Right lobe of liver (tissue), 6 donors: ENCODE measurements at regions not wholly inside any gene's neighbourhood (a gene's known extent, or its start where the extent isn't known, plus 50 kb on each side); places are given as distances from the start of the nearest gene placed in this dataset.

Experiments
- ATAC-seq, 4 donors: fragments of 200-7000 bp; cut with Tn5 transposase; one replicate each; pipeline ENCODE4 v1.9.1; 2020; ENCODE audit warnings: mild to moderate bottlenecking in 4 of 4, moderate library complexity in 4 of 4
- DNase-seq, 3 donors: peaks; one replicate each; pipeline ENCODE4 v3.0.0-alpha.2; 2020
- H3K27ac ChIP-seq, 3 donors: fragments of 200-600 bp; one replicate each; pipeline ENCODE4 v1.8.0; 2022
- H3K27me3 ChIP-seq, 2 donors: fragments of 200-600 bp; one replicate each; pipeline ENCODE4 v1.8.0; 2022
- H3K36me3 ChIP-seq, 4 donors: fragments of 200-600 bp; sonication (generic) in 1 of 4; one replicate each; pipeline versions ENCODE4 v1.5.1 to v1.8.0; 2017 to 2022; ENCODE audit warnings: control low read depth in 1 of 4
- H3K4me1 ChIP-seq, 4 donors: fragments of 200-600 bp; sonication (generic) in 1 of 4; one replicate each; pipeline versions ENCODE4 v1.5.1 to v1.8.0; 2017 to 2022; ENCODE audit warnings: control low read depth in 1 of 4
- H3K4me3 ChIP-seq, 3 donors: fragments of 200-600 bp; one replicate each; pipeline ENCODE4 v1.8.0; 2022
- H3K9me3 ChIP-seq, 4 donors: fragments of 200-600 bp; sonication (generic) in 1 of 4; one replicate each; pipeline versions ENCODE4 v1.5.1 to v1.8.0; 2017 to 2022; ENCODE audit warnings: control low read depth in 1 of 4
- POLR2A ChIP-seq: fragments of 450-650 bp; IDR thresholded peaks from one replicate; pipeline ENCODE4 v1.6.1; 2017; ENCODE audit warnings: antibody characterized with exemption, mild to moderate bottlenecking
- WGBS: methylation state at CpG from one replicate; pipeline ENCODE4 v1.1.6; 2018; ENCODE audit warnings: low coverage, low lambda C conversion rate; ENCODE audit not compliant: insufficient coverage; ENCODE audit errors: missing lambda C conversion rate; 5-methylcytosine and 5-hydroxymethylcytosine counted together
- intact Hi-C, 2 donors: fragments of 100-400 bp; cut with DNase I; formaldehyde crosslinking; loops; one replicate each; pipeline versions ENCODE4 v1.11.2 to v1.14.1; 2022
- TF ChIP-seq, protein P1 (sequence below), 4 donors: fragments of 200-600 bp in 3 of 4; fragments of 450-650 bp in 1 of 4; IDR thresholded peaks; one replicate each; pipeline versions ENCODE4 v1.5.1 to v1.8.0; 2016 to 2022; ENCODE audit warnings: antibody characterized with exemption in 4 of 4, mild to moderate bottlenecking in 2 of 4
- donor health status: DM: no; HTN: yes; CAD: no.
- donor health status: DM: no; HTN: no; CAD: no.
- donor health status: DM: no; HTN: no; CAD: no.
- donor health status: DM: no; HTN: yes; CAD: no.
- donor health status: DM: no; HTN: yes; CAD: no.

DNA sequence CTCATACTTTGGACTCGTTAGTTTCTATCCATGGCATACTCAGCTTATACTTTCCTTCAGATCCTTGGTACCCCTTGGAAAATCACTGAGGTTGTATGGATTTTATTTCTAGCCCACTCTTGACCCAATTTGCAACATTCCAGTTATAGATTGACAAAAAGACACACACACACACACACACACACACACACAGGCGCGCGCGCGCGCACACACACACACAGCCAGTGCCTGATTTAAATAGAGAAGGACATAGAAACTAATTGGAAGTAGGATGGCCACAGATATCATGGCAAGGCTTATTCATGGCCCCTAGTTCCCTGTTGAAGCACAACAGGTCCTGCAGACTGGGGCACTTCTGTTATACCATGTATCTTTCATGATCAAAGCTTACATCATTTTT is 89.1 kb upstream of the CFAP20DC start:
- H3K4me3 ChIP-seq, result no peak overlapping the region
- H3K36me3 ChIP-seq, result no peaks in the 10 kb centered on the region
- no peaks in the 10 kb centered on the region for H3K4me1 ChIP-seq
- intact Hi-C loops, result no loop called here
- DNase-seq (no peak), ATAC-seq (no peak)
- TF ChIP-seq, protein P1, sequence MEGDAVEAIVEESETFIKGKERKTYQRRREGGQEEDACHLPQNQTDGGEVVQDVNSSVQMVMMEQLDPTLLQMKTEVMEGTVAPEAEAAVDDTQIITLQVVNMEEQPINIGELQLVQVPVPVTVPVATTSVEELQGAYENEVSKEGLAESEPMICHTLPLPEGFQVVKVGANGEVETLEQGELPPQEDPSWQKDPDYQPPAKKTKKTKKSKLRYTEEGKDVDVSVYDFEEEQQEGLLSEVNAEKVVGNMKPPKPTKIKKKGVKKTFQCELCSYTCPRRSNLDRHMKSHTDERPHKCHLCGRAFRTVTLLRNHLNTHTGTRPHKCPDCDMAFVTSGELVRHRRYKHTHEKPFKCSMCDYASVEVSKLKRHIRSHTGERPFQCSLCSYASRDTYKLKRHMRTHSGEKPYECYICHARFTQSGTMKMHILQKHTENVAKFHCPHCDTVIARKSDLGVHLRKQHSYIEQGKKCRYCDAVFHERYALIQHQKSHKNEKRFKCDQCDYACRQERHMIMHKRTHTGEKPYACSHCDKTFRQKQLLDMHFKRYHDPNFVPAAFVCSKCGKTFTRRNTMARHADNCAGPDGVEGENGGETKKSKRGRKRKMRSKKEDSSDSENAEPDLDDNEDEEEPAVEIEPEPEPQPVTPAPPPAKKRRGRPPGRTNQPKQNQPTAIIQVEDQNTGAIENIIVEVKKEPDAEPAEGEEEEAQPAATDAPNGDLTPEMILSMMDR (IDR thresholded peaks at IDR 0.05), result no peak
- no peaks in the 10 kb centered on the region for H3K9me3 ChIP-seq
- no peak overlapping the region for H3K27ac ChIP-seq
- WGBS, result 98% methylated on average over 6 of the region's 7 CpGs
- H3K27me3 ChIP-seq, result no peaks in the 10 kb centered on the region

DNA sequence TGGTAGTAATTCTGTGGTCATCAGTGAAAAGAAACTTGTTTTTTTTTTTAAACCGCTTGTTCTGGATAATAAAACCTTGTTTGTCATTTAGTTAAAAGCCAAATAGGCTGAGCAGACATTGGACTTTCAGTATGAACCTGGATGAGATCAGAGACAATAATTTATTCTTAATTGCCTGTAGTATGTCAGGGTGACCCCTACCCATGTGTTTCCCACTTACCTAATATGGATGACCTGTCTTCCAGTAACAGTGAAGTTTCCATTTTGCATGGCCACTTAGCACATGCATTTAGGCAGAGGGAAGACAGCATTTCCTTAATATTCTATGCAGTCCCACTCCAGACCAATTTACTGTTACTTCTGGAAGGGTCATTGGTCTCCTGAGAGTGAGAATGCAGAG is 87.6 kb upstream of the CFAP20DC start:
- Histone ChIP-seq H3K36me3 (no peaks in the 10 kb centered on the region), H3K9me3 (no peaks in the 10 kb centered on the region), H3K4me3 (no peak overlapping the region), H3K27me3 (no peaks in the 10 kb centered on the region), H3K27ac (no peak overlapping the region), H3K4me1 (no peaks in the 10 kb centered on the region)
- ATAC-seq, result no peak
- intact Hi-C loops, result no loop called here
- DNase-seq, result no peak
- 100% methylated on average over 1 of the region's 1 CpG for WGBS
- TF ChIP-seq, protein P1 (IDR thresholded peaks at IDR 0.05), result no peak
- no peak for TF ChIP-seq POLR2A

DNA sequence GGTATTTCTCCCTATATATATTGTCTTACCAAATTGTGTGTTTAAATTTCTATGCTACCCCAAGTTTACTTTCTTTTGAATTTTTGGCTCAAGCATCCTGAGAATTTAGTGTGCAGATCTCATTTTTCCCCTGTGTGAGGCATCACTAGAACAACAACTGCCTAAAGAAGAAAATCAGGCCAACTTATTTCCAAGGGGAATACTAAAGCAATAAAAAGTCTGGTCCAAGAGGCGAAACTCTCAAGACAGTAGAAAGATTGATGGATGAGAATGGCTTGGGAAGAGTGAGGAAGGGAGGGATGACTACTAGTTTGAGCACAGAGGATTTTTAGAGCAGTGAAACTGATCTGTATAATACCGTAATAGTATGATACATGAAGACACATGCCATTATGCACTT is 86.3 kb upstream of the CFAP20DC start:
- WGBS, result 71% methylated on average over 2 of the region's 2 CpGs
- intact Hi-C loops, result no loop called here
- ATAC-seq (no peak), DNase-seq (no peak)
- Histone ChIP-seq H3K9me3 (no peaks in the 10 kb centered on the region), H3K36me3 (no peaks in the 10 kb centered on the region), H3K27ac (no peak overlapping the region), H3K4me3 (no peak overlapping the region), H3K4me1 (no peaks in the 10 kb centered on the region), H3K27me3 (no peaks in the 10 kb centered on the region)
- TF ChIP-seq, protein P1 (IDR thresholded peaks at IDR 0.05), result no peak
- TF ChIP-seq POLR2A, result no peak

DNA sequence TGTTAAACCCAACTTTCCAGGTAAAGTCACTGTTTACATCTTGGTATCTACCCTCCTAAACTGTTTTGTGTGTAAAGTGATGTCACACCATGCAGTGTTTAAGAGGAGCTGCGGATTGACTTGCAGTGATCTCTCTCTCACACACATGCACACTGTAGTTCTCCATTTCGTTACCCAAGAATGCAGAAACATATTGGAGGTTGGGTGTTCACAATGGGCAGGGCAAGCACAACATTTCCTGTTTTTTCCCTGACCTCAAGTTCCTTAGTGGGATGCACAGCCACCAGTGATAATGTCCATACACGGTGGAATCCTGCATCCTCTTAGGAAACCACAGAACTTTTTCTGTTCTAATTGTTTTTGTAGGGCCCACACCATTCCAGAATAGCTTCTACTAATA is 85.3 kb upstream of the CFAP20DC start:
- ATAC-seq (peak; percentile 14 to 52 (median 37)), DNase-seq (no peak)
- intact Hi-C loops, result no loop called here
- Histone ChIP-seq H3K36me3 (no peaks in the 10 kb centered on the region), H3K4me3 (no peak overlapping the region), H3K9me3 (no peaks in the 10 kb centered on the region), H3K4me1 (no peaks in the 10 kb centered on the region), H3K27me3 (no peaks in the 10 kb centered on the region), H3K27ac (no peak overlapping the region)
- TF ChIP-seq, protein P1 (IDR thresholded peaks at IDR 0.05), result no peak
- TF ChIP-seq POLR2A, result no peak
- 31% methylated on average over 3 of the region's 3 CpGs for WGBS

- no peaks in the 10 kb centered on the region for H3K27me3 ChIP-seq
- WGBS, result 66% methylated on average over 4 of the region's 4 CpGs
- no peak overlapping the region for H3K4me3 ChIP-seq
- H3K36me3 ChIP-seq, result no peaks in the 10 kb centered on the region
- no peak for DNase-seq
- H3K9me3 ChIP-seq, result no peaks in the 10 kb centered on the region
- no peak overlapping the region for H3K27ac ChIP-seq
- intact Hi-C loops, result no loop called here
- no peaks in the 10 kb centered on the region for H3K4me1 ChIP-seq
- ATAC-seq, result no peak
- no peak for TF ChIP-seq POLR2A
- TF ChIP-seq, protein P1 (IDR thresholded peaks at IDR 0.05), result no peak
These were observed 83.5 kb upstream of the CFAP20DC start for GRCh38 chr3:59133311-59133710.
